ENCODE measurements at regions not wholly inside any gene's neighbourhood (a gene's known extent, or its start where the extent isn't known, plus 50 kb on each side); places are given as distances from the start of the nearest gene placed in this dataset.
A peak's percentile ranks its signal among the peaks of the same experiment; 100 is the strongest.
"Not testable (repeated sequence)": the region's sequence is repeated elsewhere in the genome, so short reads cannot be mapped to it uniquely, and the experiment has no call there.

DNA sequence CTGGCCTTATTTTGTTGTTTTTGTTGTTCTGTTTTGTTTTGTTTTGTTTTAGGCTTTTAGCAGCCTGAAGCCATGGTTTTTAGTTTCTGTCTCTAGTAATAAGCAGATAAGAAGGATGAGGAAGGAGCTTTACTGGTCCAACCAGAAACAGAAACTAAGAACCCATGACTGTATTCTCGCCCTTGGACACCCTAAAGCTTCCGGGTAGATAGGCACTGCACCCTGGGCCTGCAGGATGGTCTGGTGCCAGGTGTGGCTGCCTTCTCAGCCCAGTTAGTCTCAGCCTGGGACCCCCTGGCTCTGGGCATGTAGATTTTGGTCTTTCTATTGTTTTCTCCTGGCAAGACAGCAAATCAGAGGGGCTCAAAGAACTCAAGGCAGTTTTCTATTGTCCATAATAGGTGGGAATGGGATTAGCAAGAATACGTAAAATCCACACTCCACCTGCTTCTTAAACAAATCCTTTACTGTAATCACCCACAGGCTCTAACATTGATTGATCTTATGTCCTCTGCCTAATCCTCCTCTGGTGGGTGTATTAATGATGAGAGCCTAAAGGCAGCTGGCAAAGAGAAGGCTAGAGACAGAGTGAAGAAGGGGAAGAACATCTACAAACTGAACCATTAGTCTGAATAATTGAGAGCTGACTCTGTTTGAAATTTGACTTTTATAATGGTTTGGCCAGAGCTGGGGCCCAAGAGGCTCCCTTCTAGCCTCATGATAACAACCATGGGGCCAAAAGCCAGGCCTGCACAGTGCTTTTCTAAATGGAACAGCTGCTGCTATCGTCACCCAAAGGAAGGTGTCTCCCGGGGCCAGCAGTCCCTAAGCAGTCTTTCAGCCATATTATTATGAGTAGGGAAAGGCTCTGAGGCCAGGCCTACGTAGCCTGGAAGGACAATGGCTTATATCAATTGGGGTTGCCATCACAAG, 106.8 kb upstream of the ATP1A1 start:
- DNase-seq, result peak; percentile 38

DNA sequence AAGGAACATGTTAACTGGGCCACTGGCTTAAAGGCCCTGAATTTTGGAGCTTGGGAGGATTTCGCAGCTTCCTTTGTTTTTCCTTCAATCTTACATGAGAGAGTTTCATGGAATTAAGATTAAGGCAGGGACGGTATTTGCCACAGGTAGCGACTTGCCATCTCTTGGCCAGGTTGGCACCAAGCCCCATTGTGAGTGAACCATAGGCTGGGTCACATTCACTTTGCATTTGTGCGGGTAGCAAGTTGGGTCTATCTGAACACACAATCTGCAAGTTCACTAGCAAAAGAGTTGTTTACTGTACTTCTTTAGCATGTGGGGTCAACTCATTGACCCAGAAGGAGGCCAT, 106.2 kb upstream of the ATP1A1 start:
- no peak for DNase-seq

DNA sequence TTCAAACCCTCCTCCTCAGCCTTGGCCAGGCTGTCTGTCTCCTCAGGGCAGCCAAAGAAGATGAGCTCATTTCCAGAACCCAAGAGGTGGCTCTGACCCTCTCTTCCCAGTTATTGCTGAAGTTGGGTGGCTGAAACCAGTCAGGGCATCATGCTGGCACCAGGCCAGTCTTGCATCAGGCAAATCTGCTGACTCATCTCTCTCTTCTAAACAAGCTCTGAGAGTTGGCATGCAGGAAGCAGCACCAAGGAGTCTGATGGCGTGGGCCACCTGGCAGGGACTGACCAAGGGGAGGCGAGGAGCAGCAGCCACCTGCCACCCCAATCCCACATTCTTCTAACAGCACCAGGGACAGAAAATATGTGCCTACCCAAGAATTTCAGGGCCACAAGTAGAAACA, 104.8 kb upstream of the ATP1A1 start:
- DNase-seq, result peak; percentile 41

DNA sequence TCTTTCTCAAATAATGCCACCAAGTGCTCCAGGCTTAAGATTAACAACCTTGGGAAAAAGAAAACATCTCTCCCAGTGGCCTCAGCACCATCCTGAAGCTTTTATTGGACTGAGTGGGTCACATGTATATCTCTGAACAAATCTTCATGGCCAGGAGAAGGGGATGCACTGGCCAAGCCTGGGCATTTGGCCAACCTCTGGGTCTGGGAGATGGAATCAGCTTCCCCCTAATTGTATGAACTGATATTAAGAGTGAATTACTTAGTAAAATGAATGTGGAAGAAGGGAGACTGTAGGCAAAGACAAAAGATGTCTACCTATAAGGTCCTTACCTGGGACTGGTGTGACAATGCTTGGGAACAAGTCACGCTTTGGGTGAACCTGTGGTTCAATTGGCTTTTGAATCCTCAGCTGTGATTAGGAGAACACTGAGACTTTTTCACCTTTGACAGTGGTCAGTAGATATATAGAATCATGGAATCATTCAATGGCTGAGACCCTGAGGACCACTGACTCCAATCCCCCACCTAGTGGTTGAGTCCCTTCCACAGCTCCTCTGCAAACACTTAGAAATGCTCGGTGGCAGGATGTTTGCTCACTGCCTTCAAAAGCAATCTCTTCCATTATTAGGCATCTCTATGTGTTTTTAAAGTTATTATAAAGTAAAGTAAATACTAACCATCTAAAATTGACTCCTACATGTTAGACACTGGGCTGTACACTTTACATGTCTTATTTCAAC, 102.6 kb upstream of the ATP1A1 start:
- no peak for DNase-seq

DNA sequence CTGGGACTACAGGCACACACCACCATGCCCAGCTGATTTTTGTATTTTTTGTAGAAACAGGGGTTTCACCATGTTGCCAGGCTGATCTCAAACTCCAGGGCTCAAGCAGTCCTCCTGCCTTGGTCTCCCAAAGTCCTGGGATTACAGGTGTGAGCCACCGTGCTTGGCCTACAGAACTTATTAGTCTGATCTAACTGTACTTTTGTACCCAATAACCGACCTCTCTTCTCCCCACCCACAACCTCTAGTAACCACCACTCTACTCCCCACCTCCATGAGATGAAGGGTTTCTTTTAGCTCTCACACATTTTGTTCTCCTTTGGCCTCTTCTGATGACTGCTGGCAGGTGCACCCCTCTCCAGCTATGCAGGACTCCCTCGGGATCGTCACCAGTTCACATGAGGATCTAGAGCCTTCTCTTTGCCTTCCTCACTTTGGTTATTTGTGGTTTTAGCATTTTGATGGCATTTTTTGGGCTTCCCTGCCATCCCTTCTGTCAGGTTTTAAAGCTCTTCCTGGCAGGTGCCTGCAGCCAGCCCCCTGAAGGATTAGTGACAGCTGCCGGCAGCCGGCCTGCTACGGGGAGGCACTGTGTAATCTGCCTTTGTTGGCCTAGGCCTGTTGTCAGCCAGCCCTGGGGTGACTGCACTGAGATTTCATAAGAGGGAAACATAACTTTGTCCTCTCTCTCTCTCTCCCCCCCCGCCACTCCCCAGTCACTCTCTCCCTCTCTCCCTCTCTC, 99.8 kb upstream of the ATP1A1 start:
- DNase-seq, result no peak

DNA sequence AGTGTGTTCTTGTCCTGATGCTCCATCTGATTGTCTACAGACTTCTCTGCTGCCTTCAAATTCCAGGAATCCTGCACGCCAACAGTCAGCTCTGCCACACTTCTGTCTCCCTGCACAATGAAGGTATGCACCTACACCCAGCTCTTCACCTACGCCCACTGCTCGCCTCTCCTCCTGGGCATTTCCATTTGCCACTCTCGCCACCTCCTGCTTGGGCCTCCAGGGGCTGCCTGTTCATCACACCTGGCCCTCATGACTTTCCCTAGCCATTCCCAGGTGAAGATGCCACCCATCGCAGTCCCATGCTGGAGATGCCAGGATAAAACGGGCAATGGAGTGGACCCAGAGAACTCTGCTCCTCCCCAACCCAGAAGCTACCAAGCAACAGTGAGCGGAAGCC, 96.5 kb upstream of the ATP1A1 start:
- no peak for DNase-seq

DNA sequence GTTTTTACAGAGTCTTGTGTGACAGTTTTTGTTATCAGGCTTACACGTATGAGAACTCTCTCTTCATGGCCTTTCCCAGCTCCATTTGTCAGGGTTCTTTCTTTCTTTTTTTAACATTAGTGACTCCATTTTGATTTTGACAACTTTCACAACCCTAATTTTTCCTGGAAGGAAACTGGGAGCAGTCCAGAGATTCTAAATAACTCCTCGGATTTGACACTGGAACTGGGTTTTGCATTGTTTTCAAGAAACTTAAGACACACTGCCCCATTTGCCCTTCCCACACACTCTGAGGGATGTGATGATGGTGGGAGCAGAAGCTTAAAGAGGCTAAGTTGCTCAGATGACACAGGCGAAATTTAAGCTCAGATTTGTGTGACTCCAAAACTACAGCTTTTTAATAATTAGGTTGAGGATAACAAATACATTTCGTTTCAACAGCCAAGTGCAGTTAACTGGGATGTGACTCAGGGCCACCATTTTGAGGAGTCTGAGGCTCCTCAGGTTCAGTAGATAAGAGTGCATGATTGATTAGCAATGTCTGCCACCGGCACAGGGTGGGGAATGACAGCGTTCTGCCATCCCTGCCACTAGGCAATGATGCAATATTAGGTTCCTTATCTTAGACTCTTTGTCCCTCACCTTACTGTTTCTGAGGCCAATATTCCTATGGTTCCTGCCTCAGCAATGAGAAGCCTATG, 95.1 kb upstream of the ATP1A1 start:
- DNase-seq, result no peak

DNA sequence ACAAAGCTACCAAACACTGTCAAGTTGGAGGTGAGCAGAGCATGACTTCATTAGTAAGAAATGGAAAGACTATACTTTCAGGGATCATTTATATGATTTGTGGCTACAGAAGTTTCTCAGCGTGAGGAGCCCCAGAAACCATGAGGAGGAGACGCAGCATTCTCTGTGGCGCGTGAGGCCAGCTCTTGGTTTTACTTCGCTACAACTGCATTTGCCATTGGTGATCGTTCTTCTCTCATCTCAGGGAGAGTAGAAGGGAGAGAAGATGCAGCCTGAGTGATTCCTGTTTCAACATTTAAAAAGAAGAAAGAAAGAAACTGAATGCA, 94.5 kb upstream of the ATP1A1 start:
- no peak for DNase-seq

DNA sequence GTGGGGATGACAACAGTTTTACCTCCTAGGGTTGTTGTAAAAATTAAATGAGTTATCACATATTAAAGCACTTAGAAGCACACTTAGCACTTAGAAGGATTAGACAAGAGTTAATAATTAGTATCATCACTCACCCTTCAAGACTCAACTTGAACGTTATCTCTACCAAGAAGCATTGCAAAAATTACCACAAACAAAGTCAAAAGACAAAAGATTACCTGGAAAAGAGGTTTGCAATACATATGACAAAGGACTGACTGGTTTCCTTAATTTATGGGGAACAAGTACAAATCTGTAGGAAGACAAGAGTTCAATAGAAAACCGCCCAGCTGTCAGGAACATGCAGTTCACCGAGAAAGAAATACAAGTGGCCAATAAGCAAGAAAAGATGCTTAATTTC, 93.3 kb upstream of the ATP1A1 start:
- no peak for DNase-seq

DNA sequence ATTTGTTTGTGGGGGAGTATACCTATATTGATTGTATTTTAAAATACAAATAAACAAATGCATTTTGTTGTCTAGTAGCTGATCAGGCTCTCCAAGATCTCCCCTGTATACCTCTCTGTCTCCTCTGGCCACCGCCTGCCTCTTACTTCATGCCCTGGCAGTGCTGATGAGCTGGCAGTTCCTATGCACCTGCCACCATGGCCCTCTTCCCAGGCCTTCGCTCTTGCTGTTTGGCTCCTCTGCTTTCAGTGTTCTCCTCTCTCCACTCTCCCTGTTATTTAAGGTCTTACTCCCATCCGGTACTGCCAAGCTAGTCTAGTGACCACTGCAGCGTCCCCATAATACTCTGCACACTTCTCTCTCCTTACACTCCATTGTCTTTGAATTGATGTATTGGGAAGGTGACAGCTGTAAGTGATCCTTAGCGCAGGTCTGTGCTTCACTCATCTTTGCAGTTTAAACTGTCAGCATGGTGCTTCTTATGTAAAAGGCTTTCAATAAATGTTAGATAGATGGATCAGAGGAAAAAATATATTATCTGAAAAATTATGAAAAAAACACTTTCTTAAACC, 88.1 kb upstream of the ATP1A1 start:
- DNase-seq, result no peak

DNA sequence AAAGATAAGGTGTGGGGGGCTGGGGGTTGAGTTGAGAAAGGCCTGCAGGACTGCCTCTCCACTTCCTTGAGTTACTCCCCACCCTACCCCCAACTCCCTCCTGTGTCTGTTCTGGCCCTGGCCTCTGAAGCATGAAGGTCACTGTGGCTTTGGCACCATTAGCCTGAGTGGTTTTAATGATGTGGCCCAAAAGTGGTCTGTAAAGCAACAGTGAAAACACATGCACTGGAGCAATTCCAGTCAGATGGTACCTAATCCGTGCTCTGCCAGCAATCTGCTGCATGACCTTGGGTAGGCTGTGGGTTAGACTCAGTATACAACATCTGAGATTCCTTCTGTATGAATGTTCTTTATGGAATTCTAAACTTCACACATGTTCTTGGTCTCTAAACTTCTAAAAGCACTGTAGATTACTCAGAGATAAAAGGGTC, 86.5 kb upstream of the ATP1A1 start:
- no peak for DNase-seq

DNA sequence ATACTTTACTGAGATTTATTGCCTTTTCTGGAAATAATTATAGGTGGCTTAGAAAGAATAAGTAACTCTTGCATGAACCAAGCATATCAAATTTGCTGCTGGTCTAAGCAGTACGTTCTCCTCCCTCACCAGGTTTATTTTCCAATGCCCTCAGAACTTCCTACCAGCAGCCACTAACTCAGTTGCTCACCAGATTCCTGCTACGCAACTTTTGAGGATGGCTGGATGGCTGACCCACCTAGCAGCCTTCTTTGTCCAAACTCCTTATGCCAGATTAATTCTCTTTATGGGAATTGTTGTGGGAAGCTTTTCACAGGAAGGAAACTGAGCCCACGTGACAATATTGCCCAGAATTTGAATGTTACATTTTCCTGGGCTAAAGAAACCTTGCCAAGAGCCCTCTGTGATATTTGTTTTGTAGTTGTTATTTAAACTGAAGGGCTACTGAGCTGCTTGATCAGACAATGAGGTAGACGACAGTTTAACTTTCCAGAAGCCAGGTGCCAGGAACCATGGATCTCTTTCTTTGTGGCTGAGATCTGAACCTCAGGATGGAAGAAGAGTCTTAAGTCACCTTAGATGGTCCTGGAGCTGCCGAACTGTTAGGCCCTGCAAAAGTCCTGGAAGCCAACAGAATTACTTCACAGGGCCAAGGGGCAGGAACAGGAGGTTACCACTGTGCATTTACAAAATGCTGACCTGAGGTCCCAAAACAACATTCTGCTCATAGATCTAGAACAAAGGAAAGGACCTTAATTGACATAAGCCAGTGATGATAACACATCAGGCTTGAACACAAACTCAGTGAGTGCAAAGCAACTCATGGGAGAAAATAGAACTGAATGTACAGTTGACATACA, 85.5 kb upstream of the ATP1A1 start:
- DNase-seq, result no peak

DNA sequence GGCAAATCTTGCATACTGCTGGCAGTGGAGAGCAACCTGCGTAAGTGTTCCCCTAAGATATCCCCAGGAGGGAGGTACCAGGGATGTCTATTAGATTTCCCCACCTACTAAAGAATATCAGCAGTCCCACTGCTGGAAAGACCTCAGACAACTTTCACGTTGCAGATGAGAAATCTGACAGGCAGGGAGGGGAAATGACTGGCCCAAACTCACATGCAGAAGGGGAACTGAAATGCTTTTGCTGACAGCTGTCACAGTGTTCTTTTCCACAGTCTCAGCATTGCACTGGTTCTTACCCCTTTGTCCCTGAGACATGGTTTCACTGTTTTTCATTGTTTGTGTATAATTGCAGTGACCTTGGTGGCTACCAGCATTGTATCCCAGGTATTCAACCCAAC, 84.8 kb upstream of the ATP1A1 start:
- DNase-seq, result peak; percentile 35

DNA sequence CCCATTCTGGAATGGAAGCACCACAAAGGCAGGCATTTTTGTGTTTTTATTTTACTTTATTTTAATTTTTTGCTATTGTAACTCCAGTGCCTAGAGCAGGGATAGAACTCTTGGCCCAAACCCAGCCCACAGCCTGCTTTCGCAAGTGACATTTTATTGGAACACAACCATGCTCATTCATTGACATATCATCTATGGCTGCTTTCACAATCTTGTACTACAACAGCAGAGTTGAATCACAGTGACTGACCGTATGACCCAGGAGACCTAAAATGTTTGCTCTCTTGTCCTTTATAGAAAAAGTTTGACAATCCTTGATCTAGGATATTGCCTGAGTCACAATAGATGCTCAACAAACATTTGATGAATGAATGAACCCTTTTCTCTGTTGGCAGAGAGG, 83.9 kb upstream of the ATP1A1 start:
- no peak for DNase-seq

DNA sequence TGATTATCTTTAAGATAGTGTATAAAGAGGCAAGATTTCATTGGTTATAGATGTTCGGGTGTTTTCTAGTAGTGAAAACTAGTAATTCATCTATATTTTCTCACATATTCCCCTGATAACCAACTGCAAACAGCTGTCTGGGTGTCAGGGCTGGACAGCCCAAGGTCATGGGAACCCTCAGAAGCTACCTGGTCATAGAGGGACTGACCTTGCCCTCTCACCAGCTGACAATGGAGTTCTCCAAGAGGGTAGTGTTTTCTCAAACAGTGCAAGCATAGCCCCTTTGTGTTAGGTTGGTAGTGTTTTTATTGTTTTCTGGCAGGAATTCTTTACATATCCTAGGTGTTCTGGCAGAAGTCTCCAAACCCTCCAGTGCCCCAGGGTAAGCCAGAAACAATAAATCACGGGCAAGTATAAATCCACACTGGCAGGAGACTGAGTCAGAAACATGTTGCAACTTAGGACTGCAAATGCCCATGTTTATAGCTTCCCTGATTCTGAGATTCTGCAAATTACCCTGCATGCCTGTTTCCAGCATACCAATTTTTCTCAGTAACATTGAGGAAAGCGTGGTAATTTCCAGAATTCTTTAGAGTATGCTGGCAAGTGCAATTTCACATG, 82.8 kb upstream of the ATP1A1 start:
- DNase-seq, result no peak

DNA sequence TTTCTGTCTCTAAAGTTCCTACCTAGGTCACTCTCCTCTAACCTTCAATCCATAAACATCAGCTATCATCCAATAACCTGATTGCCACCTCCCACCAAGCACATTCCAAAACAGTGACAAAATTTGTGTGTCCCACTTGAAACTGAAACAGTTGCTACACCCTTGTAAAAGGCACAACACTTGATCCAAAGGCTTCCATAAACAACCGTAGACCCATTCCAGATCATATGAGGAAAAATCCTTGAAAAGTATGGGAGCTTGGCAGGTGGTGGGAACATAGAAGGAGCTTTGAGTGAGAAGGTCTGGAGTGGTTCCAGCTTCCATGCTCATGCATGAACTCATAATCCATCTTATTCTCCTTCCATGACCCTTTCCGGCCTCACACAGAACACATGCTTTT, 82.0 kb upstream of the ATP1A1 start:
- no peak for DNase-seq

DNA sequence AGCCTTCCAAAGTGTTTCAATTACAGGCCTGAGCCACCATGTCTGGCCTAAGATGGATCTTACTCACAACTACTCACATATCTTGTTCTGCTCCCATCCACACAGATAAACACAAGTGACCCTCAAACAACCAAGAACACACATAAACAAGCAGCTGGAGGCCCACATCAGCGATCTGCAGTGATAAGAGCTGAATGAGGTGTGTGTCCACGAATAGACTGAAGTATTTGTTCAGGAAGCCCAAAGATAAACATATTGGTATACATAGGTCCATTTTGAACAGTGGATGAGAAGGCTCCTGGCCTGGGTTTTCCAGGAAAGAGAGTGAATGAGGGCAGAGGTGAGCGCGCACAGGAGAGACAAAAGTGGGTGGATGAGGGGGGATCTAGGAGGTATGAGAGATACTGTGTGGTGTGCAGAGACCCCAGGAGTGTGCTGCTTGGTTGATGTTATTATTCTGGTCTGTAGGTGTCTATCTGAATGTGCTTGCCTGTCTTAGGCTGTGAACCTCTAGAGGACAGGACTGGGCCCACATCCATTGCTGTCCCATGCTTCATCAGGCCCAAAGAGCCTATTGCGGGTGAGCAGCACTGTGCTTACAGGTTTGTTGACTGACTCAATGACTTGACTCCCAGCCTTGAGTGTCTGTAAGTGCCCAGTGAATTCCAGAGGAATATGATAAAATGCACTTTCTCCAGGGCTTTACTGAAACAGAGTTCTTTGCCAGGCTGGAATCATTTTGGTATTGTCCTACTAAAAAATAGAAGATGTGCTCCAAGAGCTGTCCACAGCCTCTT, 79.9 kb upstream of the ATP1A1 start:
- DNase-seq, result no peak

DNA sequence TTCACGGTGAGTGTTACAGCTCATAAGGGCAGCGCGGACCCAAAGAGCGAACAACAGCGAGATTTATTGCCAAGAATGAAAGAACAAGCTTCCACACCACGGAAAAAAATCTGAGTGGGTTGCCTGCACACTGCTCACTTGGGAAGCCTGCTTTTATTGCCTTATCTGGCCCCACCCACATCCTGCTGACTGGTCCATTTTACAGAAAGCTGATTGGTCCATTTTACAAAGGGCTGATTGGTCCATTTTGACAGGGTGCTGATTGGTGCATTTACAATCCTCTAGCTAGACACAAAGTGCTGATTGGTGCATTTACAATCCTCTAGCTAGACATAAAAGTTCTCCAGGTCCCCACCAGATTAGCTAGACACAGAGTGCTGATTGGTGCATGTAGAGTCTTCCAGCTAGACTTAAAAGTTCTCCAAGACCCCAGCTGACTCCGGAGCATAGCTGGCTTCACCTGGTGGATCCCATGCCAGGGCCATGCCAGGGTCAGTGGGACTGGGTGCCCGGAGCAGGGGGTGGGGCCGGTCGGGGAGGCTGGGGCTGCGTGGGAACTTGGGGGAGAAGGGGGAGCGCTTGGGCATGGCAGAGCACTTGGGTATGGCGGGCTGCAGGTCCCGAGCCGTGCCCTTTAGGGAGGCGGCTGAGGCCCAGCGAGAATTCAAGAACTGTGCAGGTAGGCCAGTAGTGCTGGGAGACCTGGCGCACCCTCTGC, 75.4 kb upstream of the ATP1A1 start:
- no peak for DNase-seq

DNA sequence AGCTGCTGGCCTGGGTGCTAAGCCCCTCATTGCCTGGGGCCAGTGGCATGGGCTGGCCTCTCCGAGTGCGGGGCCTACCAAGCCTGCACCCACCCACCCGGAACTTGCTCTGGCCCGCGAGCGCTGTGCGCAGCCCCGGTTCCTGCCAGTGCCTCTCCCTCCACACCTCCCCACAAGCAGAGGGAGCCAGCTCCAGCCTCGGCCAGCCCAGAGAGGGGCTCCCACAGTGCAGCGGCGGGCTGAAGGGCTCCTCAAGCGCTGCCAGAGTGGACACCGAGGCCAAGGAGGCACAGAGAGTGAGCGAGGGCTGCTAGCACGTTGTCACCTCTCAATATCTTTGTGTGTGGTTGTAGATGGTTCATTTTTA, 74.8 kb upstream of the ATP1A1 start:
- DNase-seq, result not testable (repeated sequence)

DNA sequence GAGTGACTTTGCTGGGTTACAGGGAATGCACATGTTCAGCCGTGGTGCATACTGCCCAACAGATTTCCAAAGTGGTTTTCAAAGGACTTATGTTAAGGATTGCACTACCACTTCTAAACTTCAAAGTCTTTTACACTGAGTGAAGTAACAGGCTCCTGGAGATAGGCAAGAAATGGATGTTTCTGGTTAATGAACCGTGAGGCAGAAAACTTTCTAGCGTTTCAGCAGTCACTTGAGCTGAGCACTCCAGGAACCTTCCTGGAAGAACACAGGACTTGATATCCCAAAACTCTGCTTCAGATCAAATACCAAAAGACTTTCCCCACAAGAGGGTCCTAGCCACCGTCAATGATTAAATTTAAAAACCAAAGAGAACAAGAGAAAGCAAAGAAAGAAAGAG, 74.3 kb upstream of the ATP1A1 start:
- DNase-seq, result no peak

All from inflammatory macrophage treated with lipopolysaccharide for 4 hours (primary cell).